Body of pancreas (tissue), 4 donors: ENCODE measurements at regions not wholly inside any gene's neighbourhood (a gene's known extent, or its start where the extent isn't known, plus 50 kb on each side); places are given as distances from the start of the nearest gene placed in this dataset.

Experiments
- ATAC-seq: fragments of 150-250 bp; one replicate; pipeline ENCODE4 v1.9.1; 2016
- DNase-seq, 4 donors: peaks; one replicate each; pipeline ENCODE4 v3.0.0-alpha.2; 2019
- H3K27ac ChIP-seq, 4 donors: fragments of 200-600 bp; sonication (generic); 1 replicate in 3 of 4; 2 replicates in 1 of 4; pipeline versions ENCODE4 v1.5.1 to v1.6.1; 2016 to 2019; ENCODE audit warnings: mild to moderate bottlenecking in 1 of 4, mixed read lengths in 1 of 4, moderate library complexity in 1 of 4
- H3K27me3 ChIP-seq, 2 donors: fragments of 200-600 bp; sonication (generic); one replicate each; pipeline ENCODE4 v1.6.0; 2016; ENCODE audit warnings: mild to moderate bottlenecking in 1 of 2
- H3K36me3 ChIP-seq, 2 donors: fragments of 200-600 bp; sonication (generic); replicated peaks in 1 of 2; 2 replicates each; pipeline ENCODE4 v1.5.1; 2016; ENCODE audit warnings: low read depth in 2 of 2; ENCODE audit not compliant: insufficient read depth in 1 of 2
- H3K4me1 ChIP-seq: fragments of 200-600 bp; sonication (generic); one replicate; pipeline ENCODE4 v1.6.0; 2016
- H3K4me3 ChIP-seq, 2 donors: fragments of 200-600 bp; sonication (generic); 1 replicate in 1 of 2; 2 replicates in 1 of 2; pipeline ENCODE4 v1.5.1; 2016 to 2019
- H3K9me3 ChIP-seq, 3 donors: fragments of 200-600 bp; sonication (generic); 1 replicate in 2 of 3; 2 replicates in 1 of 3; pipeline ENCODE4 v1.5.1; 2016
- POLR2A ChIP-seq, 3 donors: fragments of 450-650 bp; IDR thresholded peaks; one replicate each; pipeline ENCODE4 v1.6.1; 2016; ENCODE audit warnings: antibody characterized with exemption in 3 of 3, mild to moderate bottlenecking in 2 of 3
- WGBS, 2 donors: methylation state at CpG; one replicate each; pipeline ENCODE4 v1.1.5; 2017; 5-methylcytosine and 5-hydroxymethylcytosine counted together
- intact Hi-C: fragments of 100-400 bp; cut with DNase I; formaldehyde crosslinking; loops from one replicate; pipeline ENCODE4 v1.15.1; 2023
- TF ChIP-seq, protein P1 (sequence below), 7 experiments: fragments of 450-650 bp in 4 of 7; fragments of 200-600 bp in 3 of 7; sonication (generic) in 3 of 7; IDR thresholded peaks; one replicate each; pipeline ENCODE4 v1.5.1; 2016 to 2019; ENCODE audit warnings: antibody characterized with exemption in 7 of 7

DNA sequence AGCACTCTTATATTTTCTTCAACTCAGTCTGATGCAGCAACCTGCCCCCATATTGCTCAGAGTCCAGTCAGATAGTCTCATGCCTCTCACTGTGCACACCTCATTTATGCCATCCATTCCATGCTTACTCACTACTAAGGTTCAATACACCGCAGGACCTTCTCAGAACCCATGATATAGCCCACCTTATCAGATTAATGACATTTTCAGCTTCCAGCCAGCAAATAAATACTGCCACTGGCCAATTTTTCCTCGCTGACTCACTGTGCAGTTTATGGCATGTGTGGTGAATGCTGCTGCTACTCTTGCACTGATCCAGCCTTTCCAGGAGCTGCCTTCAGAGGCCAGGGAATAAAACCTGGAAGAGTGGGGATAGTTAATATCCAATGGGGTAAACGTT, 380.6 kb upstream of the SPOCK3 start:
- no peak for TF ChIP-seq POLR2A (IDR thresholded peaks at IDR 0.05)
- TF ChIP-seq, protein P1, sequence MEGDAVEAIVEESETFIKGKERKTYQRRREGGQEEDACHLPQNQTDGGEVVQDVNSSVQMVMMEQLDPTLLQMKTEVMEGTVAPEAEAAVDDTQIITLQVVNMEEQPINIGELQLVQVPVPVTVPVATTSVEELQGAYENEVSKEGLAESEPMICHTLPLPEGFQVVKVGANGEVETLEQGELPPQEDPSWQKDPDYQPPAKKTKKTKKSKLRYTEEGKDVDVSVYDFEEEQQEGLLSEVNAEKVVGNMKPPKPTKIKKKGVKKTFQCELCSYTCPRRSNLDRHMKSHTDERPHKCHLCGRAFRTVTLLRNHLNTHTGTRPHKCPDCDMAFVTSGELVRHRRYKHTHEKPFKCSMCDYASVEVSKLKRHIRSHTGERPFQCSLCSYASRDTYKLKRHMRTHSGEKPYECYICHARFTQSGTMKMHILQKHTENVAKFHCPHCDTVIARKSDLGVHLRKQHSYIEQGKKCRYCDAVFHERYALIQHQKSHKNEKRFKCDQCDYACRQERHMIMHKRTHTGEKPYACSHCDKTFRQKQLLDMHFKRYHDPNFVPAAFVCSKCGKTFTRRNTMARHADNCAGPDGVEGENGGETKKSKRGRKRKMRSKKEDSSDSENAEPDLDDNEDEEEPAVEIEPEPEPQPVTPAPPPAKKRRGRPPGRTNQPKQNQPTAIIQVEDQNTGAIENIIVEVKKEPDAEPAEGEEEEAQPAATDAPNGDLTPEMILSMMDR (IDR thresholded peaks at IDR 0.05), result no peak
- H3K4me3 ChIP-seq, result no peak overlapping the region
- intact Hi-C loops, result no loop called here
- ATAC-seq (no peak), DNase-seq (no peak)
- H3K36me3 ChIP-seq, result no peaks in the 10 kb centered on the region
- H3K27ac ChIP-seq, result no peak overlapping the region
- 23 to 36% methylated on average over 3 of the region's 3 CpGs for WGBS, 2 donors
- H3K4me1 ChIP-seq, result no peaks in the 10 kb centered on the region
- H3K27me3 ChIP-seq, result no peaks in the 10 kb centered on the region
- no peaks in the 10 kb centered on the region for H3K9me3 ChIP-seq

DNA sequence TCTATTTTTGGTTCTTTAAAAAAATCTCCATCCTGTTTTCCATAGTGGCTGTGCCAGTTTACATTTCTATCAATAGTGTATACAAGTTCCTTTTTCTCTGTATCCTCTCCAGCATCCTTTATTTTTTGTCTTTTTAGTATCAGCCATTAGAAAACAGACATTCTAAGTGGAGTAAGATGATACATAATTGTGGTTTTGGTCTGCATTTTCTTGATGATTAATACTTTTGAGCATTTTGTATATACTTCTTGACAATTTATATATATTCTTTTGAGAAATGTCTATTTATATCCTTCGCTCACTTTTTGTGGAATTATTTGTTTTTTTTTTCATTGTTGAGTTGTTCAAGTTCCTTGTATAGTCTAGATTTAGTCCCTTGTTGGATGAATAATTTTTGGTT, 382.2 kb upstream of the SPOCK3 start:
- no peak overlapping the region for H3K27ac ChIP-seq
- no peaks in the 10 kb centered on the region for H3K36me3 ChIP-seq
- no peak for DNase-seq
- H3K9me3 ChIP-seq, result no peaks in the 10 kb centered on the region
- intact Hi-C loops, result no loop called here
- no peak for ATAC-seq
- TF ChIP-seq, protein P1 (IDR thresholded peaks at IDR 0.05), result no peak
- no peak for TF ChIP-seq POLR2A (IDR thresholded peaks at IDR 0.05)
- H3K4me1 ChIP-seq, result no peaks in the 10 kb centered on the region
- H3K27me3 ChIP-seq, result no peaks in the 10 kb centered on the region
- no peak overlapping the region for H3K4me3 ChIP-seq
- WGBS, 2 donors, result 0 to 24% methylated on average over 1 of the region's 1 CpG

DNA sequence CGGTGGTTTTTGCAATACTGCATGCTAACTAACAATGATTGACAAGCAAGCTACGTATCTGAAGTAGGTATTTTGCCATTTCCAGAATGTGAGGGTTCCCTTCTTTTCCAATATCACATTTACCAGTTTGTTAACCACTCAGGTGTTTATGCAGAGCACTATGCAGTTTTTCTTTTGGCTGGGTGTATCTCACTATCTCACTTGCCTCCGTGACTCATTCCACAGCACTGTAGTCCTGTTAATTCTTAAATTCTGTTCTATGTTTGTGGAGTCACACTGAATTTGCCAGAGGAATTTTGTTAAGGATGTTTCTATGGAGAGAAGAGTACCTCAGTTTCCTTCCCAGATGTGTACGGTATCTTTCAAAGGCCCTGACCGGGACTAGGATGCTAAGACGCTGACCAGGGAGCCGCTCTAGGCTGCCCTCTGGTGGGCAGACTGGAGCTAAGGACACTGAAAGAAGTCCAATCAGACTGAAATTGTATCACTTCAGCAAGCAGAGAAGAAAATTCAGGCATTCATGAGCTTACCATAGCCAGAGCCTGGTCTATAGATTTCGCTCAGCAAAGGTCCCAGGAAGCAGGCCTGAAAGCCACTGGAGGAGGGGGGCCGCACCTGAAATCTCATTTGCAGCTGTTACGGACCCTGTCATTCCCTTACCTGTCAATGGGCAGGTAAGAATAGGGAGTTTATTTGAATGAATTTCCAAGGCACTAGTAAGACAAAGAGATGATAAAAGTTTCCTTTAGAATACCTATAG, 388.4 kb upstream of the SPOCK3 start:
- no peak overlapping the region for H3K4me3 ChIP-seq
- TF ChIP-seq POLR2A (IDR thresholded peaks at IDR 0.05), result no peak
- TF ChIP-seq, protein P1 (IDR thresholded peaks at IDR 0.05), result peak; percentile 52 to 75 (median 56)
- DNase-seq, result peak; percentile 38 to 73 (median 55)
- no peak overlapping the region for H3K27ac ChIP-seq
- H3K4me1 ChIP-seq, result no peaks in the 10 kb centered on the region
- peak; percentile 71 for ATAC-seq
- 34 to 40% methylated on average over 10 of the region's 10 CpGs for WGBS, 2 donors
- H3K27me3 ChIP-seq, result no peaks in the 10 kb centered on the region
- intact Hi-C loops, result no loop called here
- no peaks in the 10 kb centered on the region for H3K36me3 ChIP-seq
- H3K9me3 ChIP-seq, result no peaks in the 10 kb centered on the region

DNA sequence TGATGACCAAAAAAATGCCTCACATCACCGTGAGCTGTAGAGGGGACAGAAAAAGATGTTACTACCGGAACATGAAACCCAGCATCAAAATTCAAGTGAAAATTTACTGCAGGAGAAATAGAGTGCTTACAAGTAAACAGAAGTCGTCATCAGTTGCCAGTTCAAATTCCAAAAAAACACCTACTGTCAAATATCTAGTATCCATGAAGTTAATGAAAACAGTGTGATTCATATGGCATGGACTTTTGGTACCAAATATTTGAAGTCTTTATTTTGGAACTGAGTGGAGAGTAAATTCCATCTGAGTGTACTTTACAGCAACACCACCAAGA, 388.9 kb upstream of the SPOCK3 start:
- ATAC-seq, result no peak
- Histone ChIP-seq H3K4me1 (no peaks in the 10 kb centered on the region), H3K4me3 (no peak overlapping the region), H3K27ac (no peak overlapping the region), H3K9me3 (no peaks in the 10 kb centered on the region), H3K36me3 (no peaks in the 10 kb centered on the region), H3K27me3 (no peaks in the 10 kb centered on the region)
- 56 to 65% methylated on average over 3 of the region's 3 CpGs for WGBS, 2 donors
- DNase-seq, result no peak
- intact Hi-C loops, result no loop called here
- TF ChIP-seq, protein P1 (IDR thresholded peaks at IDR 0.05), result no peak
- no peak for TF ChIP-seq POLR2A (IDR thresholded peaks at IDR 0.05)

DNA sequence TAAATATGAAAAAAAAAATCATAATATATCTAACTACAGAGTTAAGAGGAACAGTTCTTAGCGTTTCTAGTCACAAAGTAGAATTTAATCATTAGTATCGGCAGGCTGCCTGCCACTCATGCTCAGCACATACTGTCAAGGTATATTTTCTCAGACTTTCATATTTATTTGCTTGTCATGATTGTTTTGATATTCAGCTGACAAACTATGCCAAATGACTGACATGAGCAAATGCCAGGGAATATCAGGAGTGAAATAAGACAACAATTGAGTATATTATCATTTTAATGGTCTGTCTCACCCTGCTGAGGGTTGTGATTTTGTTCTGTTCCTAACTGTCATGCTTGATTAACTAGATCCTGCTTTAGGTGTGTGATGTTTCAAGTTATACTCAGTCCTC, 395.0 kb upstream of the SPOCK3 start:
- Histone ChIP-seq H3K27ac (no peak overlapping the region), H3K9me3 (peaks cover 0 to 3% (median 0%) of the 10 kb centered on the region in 3 donors), H3K27me3 (no peaks in the 10 kb centered on the region), H3K4me3 (no peak overlapping the region), H3K36me3 (no peaks in the 10 kb centered on the region), H3K4me1 (no peaks in the 10 kb centered on the region)
- no peak for DNase-seq
- WGBS, 2 donors, result 43 to 49% methylated on average over 2 of the region's 2 CpGs
- no peak for ATAC-seq
- TF ChIP-seq POLR2A (IDR thresholded peaks at IDR 0.05), result no peak
- TF ChIP-seq, protein P1 (IDR thresholded peaks at IDR 0.05), result no peak
- intact Hi-C loops, result no loop called here
